ENCODE measurements at regions not wholly inside any gene's neighbourhood (a gene's known extent, or its start where the extent isn't known, plus 50 kb on each side); places are given as distances from the start of the nearest gene placed in this dataset.

- TF ChIP-seq CTCF (IDR thresholded peaks at IDR 0.05; ENCODE audit: low read length) (no peak), EZH2 (IDR thresholded peaks at IDR 0.05; ENCODE audit: borderline replicate concordance, low read length) (no peak)
- Histone ChIP-seq H4K20me1 (ENCODE audit: insufficient read depth, low read length) (no peaks in the 10 kb centered on the region), H3K4me3 (ENCODE audit: low read depth, low read length, poor library complexity, severe bottlenecking) (no peak overlapping the region), H3K79me2 (ENCODE audit: insufficient read depth, low read length) (no peaks in the 10 kb centered on the region), H3K9ac (ENCODE audit: low read length) (no peak overlapping the region), H3K4me2 (ENCODE audit: low read length) (no peak overlapping the region), H3K36me3 (ENCODE audit: insufficient read depth, low read length) (no peaks in the 10 kb centered on the region), H3K9me2 (ENCODE audit: low read depth, low read length) (no peaks in the 10 kb centered on the region), H3K4me1 (ENCODE audit: insufficient read depth, low read length, severe bottlenecking) (no peaks in the 10 kb centered on the region), H3K27ac (ENCODE audit: low read depth, low read length, poor library complexity, severe bottlenecking) (no peak overlapping the region), H3F3A (ENCODE audit: insufficient read depth, low read length) (no peaks in the 10 kb centered on the region), H3K9me3 (ENCODE audit: low read length) (no peaks in the 10 kb centered on the region), H3K27me3 (ENCODE audit: insufficient read depth, low read length) (no peaks in the 10 kb centered on the region), H2AFZ (ENCODE audit: low read length) (no peak overlapping the region)
These were observed 203.7 kb downstream of the TBX18 start for GRCh38 chr6:84560436-84561390.

- Histone ChIP-seq H3K36me3 (ENCODE audit: insufficient read depth, low read length) (no peaks in the 10 kb centered on the region), H3K27ac (ENCODE audit: low read depth, low read length, poor library complexity, severe bottlenecking) (no peak overlapping the region), H3K27me3 (ENCODE audit: insufficient read depth, low read length) (no peaks in the 10 kb centered on the region), H3F3A (ENCODE audit: insufficient read depth, low read length) (no peaks in the 10 kb centered on the region), H3K79me2 (ENCODE audit: insufficient read depth, low read length) (no peaks in the 10 kb centered on the region), H3K4me3 (ENCODE audit: low read depth, low read length, poor library complexity, severe bottlenecking) (no peak overlapping the region), H2AFZ (ENCODE audit: low read length) (no peak overlapping the region), H3K4me2 (ENCODE audit: low read length) (no peak overlapping the region), H3K9ac (ENCODE audit: low read length) (no peak overlapping the region), H3K9me3 (ENCODE audit: low read length) (no peaks in the 10 kb centered on the region), H3K9me2 (ENCODE audit: low read depth, low read length) (no peaks in the 10 kb centered on the region), H4K20me1 (ENCODE audit: insufficient read depth, low read length) (no peaks in the 10 kb centered on the region), H3K4me1 (ENCODE audit: insufficient read depth, low read length, severe bottlenecking) (no peaks in the 10 kb centered on the region)
- TF ChIP-seq EZH2 (IDR thresholded peaks at IDR 0.05; ENCODE audit: borderline replicate concordance, low read length) (no peak), CTCF (IDR thresholded peaks at IDR 0.05; ENCODE audit: low read length) (no peak)
These were observed 207.7 kb downstream of the TBX18 start for GRCh38 chr6:84556541-84557335.

GRCh38 chr6:84554706-84555105, 209.7 kb downstream of the TBX18 start:
- Histone ChIP-seq H3K27ac (ENCODE audit: low read depth, low read length, poor library complexity, severe bottlenecking) (no peak overlapping the region), H3K4me1 (ENCODE audit: insufficient read depth, low read length, severe bottlenecking) (no peaks in the 10 kb centered on the region), H4K20me1 (ENCODE audit: insufficient read depth, low read length) (no peaks in the 10 kb centered on the region), H3K79me2 (ENCODE audit: insufficient read depth, low read length) (no peaks in the 10 kb centered on the region), H2AFZ (ENCODE audit: low read length) (no peak overlapping the region), H3K9ac (ENCODE audit: low read length) (no peak overlapping the region), H3K9me3 (ENCODE audit: low read length) (no peaks in the 10 kb centered on the region), H3K27me3 (ENCODE audit: insufficient read depth, low read length) (no peaks in the 10 kb centered on the region), H3K4me3 (ENCODE audit: low read depth, low read length, poor library complexity, severe bottlenecking) (no peak overlapping the region), H3F3A (ENCODE audit: insufficient read depth, low read length) (no peaks in the 10 kb centered on the region), H3K4me2 (ENCODE audit: low read length) (no peak overlapping the region), H3K36me3 (ENCODE audit: insufficient read depth, low read length) (no peaks in the 10 kb centered on the region), H3K9me2 (ENCODE audit: low read depth, low read length) (no peaks in the 10 kb centered on the region)
- no peak for TF ChIP-seq CTCF (IDR thresholded peaks at IDR 0.05; ENCODE audit: low read length)
- no peak for TF ChIP-seq EZH2 (IDR thresholded peaks at IDR 0.05; ENCODE audit: borderline replicate concordance, low read length)
